ENCODE measurements at regions not wholly inside any gene's neighbourhood (a gene's known extent, or its start where the extent isn't known, plus 50 kb on each side); places are given as distances from the start of the nearest gene placed in this dataset.

DNA sequence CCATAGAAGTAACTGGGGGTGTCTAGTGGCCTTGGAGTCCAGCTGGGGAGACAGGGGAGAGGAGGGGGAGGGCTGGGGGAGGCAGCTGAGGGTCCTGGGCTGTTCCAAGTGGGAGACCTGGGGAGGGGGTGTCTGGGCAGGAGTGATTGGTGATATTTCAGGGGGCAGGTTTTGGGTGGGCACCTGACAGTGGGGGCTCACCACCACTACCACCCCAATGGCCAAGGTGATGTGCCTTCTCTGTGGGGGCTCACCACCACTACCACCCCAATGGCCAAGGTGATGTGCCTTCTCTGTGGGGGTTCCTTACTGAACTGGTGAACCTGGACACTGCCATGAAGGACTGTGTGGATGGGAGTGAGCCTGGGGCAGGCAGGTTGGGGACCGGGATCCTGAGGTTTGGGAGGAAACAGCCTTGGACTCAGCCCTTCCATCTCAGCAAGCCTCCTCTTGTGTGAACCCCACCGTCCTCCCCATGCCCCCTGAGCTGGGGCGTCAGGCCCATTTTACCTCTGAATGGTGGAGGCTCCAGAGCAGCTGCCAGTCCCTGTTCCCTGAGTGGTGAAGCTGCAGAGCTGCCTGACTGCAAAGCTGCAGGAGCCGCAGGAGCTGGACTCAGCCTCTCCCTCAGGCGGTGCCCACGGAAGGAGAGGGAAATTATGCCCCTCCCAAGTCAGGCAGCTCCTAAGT lies 50.6 kb upstream of the ZNF716 start:
- DNase-seq (no peak), ATAC-seq (replicated peaks in 1 of 2) (no peak)
- no peak overlapping the region for H3K27ac Mint-ChIP-seq
- H3K36me3 Mint-ChIP-seq (ENCODE audit: insufficient read depth in 2 of 2), result peaks cover 5 to 9% of the 10 kb centered on the region in 2 donors
- H3K27me3 Mint-ChIP-seq (ENCODE audit: low read depth), result no peaks in the 10 kb centered on the region
- H3K4me1 Mint-ChIP-seq (ENCODE audit: low read depth), result no peaks in the 10 kb centered on the region
- H3K4me3 Mint-ChIP-seq, result no peak overlapping the region
- H3K9me3 Mint-ChIP-seq, result peaks cover 0 to 2% of the 10 kb centered on the region in 2 donors

DNA sequence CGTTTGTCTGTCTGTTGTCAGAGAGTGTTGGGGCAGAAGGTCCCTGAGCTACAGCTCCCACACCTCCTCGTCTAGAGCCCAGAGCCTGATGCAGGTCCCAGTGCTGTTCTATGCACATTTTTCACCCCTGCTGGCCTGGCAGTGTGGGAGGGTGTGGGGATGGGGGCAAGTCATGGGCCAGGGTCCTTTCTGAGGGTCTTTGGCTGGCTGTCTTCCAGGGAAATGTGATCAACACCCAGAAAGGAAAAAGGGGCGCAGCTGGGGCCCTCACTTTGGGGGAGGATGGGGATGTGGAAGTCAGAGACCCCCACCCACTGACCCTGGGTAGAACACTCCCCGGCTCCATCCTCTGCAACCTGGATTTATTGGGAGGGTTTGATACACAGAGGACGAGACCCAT lies 50.0 kb upstream of the ZNF716 start:
- Mint-ChIP-seq H3K4me1 (ENCODE audit: low read depth) (no peaks in the 10 kb centered on the region), H3K9me3 (peaks cover 0 to 2% of the 10 kb centered on the region in 2 donors), H3K4me3 (no peak overlapping the region), H3K36me3 (ENCODE audit: insufficient read depth in 2 of 2) (peaks cover 4 to 5% of the 10 kb centered on the region in 2 donors), H3K27me3 (ENCODE audit: low read depth) (no peaks in the 10 kb centered on the region), H3K27ac (no peak overlapping the region)
- ATAC-seq (replicated peaks in 1 of 2) (no peak), DNase-seq (no peak)
